ENCODE measurements at regions not wholly inside any gene's neighbourhood (a gene's known extent, or its start where the extent isn't known, plus 50 kb on each side); places are given as distances from the start of the nearest gene placed in this dataset.

- Histone ChIP-seq H3K27me3 (no peaks in the 10 kb centered on the region), H3K27ac (no peak overlapping the region), H3K9me3 (no peaks in the 10 kb centered on the region), H3K36me3 (replicated peaks in 1 of 2; ENCODE audit: insufficient read depth in 1 of 2, low read depth in 2 of 2) (no peaks in the 10 kb centered on the region), H3K4me3 (no peak overlapping the region), H3K4me1 (no peaks in the 10 kb centered on the region)
- intact Hi-C loops (cut with DNase I), result no loop called here
- DNase-seq (no peak), ATAC-seq (no peak)
- TF ChIP-seq CTCF (IDR thresholded peaks at IDR 0.05), result no peak
- TF ChIP-seq POLR2A (IDR thresholded peaks at IDR 0.05), result no peak
- WGBS, 2 donors, result 71 to 82% methylated on average over 7 to 10 of the region's 10 CpGs
Measured at GRCh38 chr2:129378186-129378585, 601.3 kb upstream of the RAB6C start.

- no peaks in the 10 kb centered on the region for H3K36me3 ChIP-seq (replicated peaks in 1 of 2; ENCODE audit: insufficient read depth in 1 of 2, low read depth in 2 of 2)
- no peaks in the 10 kb centered on the region for H3K4me1 ChIP-seq
- H3K4me3 ChIP-seq, result no peak overlapping the region
- TF ChIP-seq CTCF (IDR thresholded peaks at IDR 0.05) (no peak), POLR2A (IDR thresholded peaks at IDR 0.05) (no peak)
- no peak for ATAC-seq
- no peaks in the 10 kb centered on the region for H3K27me3 ChIP-seq
- intact Hi-C loops (cut with DNase I), result no loop called here
- WGBS, 2 donors, result 66 to 68% methylated on average over 3 of the region's 3 CpGs
- no peak overlapping the region for H3K27ac ChIP-seq
- H3K9me3 ChIP-seq, result no peaks in the 10 kb centered on the region
- no peak for DNase-seq
Measured at GRCh38 chr2:129379411-129379810, 600.1 kb upstream of the RAB6C start.

GRCh38 chr2:129381789-129382188 is 597.7 kb upstream of the RAB6C start:
- intact Hi-C loops (cut with DNase I), result no loop called here
- Histone ChIP-seq H3K4me3 (no peak overlapping the region), H3K27me3 (no peaks in the 10 kb centered on the region), H3K9me3 (no peaks in the 10 kb centered on the region), H3K4me1 (no peaks in the 10 kb centered on the region), H3K36me3 (replicated peaks in 1 of 2; ENCODE audit: insufficient read depth in 1 of 2, low read depth in 2 of 2) (no peaks in the 10 kb centered on the region), H3K27ac (no peak overlapping the region)
- no peak for DNase-seq
- TF ChIP-seq POLR2A (IDR thresholded peaks at IDR 0.05) (no peak), CTCF (IDR thresholded peaks at IDR 0.05) (no peak)
- no peak for ATAC-seq

GRCh38 chr2:129388870-129389269 is 590.6 kb upstream of the RAB6C start:
- no peak overlapping the region for H3K4me3 ChIP-seq
- TF ChIP-seq POLR2A (IDR thresholded peaks at IDR 0.05) (no peak), CTCF (IDR thresholded peaks at IDR 0.05) (no peak)
- no peaks in the 10 kb centered on the region for H3K36me3 ChIP-seq (replicated peaks in 1 of 2; ENCODE audit: insufficient read depth in 1 of 2, low read depth in 2 of 2)
- no peak for DNase-seq
- no peaks in the 10 kb centered on the region for H3K27me3 ChIP-seq
- intact Hi-C loops (cut with DNase I), result no loop called here
- H3K27ac ChIP-seq, result no peak overlapping the region
- H3K9me3 ChIP-seq, result no peaks in the 10 kb centered on the region
- WGBS, 2 donors, result 83 to 87% methylated on average over 2 of the region's 2 CpGs
- no peak for ATAC-seq
- no peaks in the 10 kb centered on the region for H3K4me1 ChIP-seq

- no peak overlapping the region for H3K4me3 ChIP-seq
- H3K9me3 ChIP-seq, result no peaks in the 10 kb centered on the region
- H3K27ac ChIP-seq, result no peak overlapping the region
- no peak for DNase-seq
- intact Hi-C loops (cut with DNase I), result no loop called here
- no peaks in the 10 kb centered on the region for H3K27me3 ChIP-seq
- H3K36me3 ChIP-seq (replicated peaks in 1 of 2; ENCODE audit: insufficient read depth in 1 of 2, low read depth in 2 of 2), result no peaks in the 10 kb centered on the region
- TF ChIP-seq POLR2A (IDR thresholded peaks at IDR 0.05) (no peak), CTCF (IDR thresholded peaks at IDR 0.05) (no peak)
- WGBS, 2 donors, result 85 to 90% methylated on average over 2 of the region's 2 CpGs
- no peak for ATAC-seq
- H3K4me1 ChIP-seq, result no peaks in the 10 kb centered on the region
Measured at GRCh38 chr2:129393816-129394215, 585.6 kb upstream of the RAB6C start.
